ENCODE measurements at regions not wholly inside any gene's neighbourhood (a gene's known extent, or its start where the extent isn't known, plus 50 kb on each side); places are given as distances from the start of the nearest gene placed in this dataset.
A peak's percentile ranks its signal among the peaks of the same experiment; 100 is the strongest.

DNA sequence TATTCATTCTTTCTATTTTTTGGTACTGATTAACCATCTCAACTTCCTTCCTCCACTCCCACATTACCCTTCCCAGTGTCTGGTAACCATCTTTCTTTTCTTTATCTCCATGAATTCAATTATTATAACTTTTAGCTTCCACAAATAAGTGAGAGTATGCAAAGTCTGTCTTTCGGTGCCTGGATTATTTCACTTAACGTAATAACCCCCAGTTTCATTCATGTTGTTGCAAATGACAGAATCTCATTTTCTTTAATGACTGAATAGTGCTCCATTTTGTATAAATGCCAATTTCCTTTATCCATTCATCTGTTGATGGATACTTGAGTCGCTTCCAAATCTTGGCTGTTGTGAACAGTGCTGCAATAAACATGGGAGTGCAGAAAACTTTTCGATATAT is 940.4 kb downstream of the GLUD2 start:
- intact Hi-C loops (cut with DNase I), result no loop called here
- ATAC-seq (no peak), DNase-seq (no peak)
- no peaks in the 10 kb centered on the region for H3K36me3 ChIP-seq
- TF ChIP-seq, protein P1, sequence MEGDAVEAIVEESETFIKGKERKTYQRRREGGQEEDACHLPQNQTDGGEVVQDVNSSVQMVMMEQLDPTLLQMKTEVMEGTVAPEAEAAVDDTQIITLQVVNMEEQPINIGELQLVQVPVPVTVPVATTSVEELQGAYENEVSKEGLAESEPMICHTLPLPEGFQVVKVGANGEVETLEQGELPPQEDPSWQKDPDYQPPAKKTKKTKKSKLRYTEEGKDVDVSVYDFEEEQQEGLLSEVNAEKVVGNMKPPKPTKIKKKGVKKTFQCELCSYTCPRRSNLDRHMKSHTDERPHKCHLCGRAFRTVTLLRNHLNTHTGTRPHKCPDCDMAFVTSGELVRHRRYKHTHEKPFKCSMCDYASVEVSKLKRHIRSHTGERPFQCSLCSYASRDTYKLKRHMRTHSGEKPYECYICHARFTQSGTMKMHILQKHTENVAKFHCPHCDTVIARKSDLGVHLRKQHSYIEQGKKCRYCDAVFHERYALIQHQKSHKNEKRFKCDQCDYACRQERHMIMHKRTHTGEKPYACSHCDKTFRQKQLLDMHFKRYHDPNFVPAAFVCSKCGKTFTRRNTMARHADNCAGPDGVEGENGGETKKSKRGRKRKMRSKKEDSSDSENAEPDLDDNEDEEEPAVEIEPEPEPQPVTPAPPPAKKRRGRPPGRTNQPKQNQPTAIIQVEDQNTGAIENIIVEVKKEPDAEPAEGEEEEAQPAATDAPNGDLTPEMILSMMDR (IDR thresholded peaks at IDR 0.05), result no peak
- no peak for TF ChIP-seq POLR2A (IDR thresholded peaks at IDR 0.05)
- H3K27me3 ChIP-seq, result no peaks in the 10 kb centered on the region
- H3K4me1 ChIP-seq, result no peaks in the 10 kb centered on the region
- H3K9me3 ChIP-seq, result no peaks in the 10 kb centered on the region
- 48% methylated on average over 4 of the region's 4 CpGs for WGBS (ENCODE audit: insufficient coverage, low coverage, low lambda C conversion rate, missing lambda C conversion rate)
- H3K27ac ChIP-seq, result no peak overlapping the region
- H3K4me3 ChIP-seq, result no peak overlapping the region

DNA sequence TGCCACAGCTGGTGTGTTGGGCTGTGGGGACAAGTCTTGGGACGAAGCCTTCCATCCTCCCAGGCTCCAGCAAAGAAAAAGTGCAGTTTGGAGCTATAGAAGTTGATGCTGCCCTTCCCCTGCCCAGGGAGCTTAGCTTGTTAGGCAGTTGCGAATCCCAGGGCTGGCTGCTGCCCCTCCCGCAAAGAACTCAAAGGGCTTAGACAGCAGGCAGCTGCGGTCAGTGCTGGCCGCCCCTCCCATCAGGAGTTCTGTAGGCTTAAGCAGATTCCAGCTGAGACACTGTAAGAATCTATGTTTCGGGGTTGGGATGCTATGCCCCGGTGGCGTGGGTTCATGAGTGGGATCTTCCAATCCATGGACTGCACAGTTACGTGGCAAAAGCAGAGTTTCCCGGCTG is 956.7 kb downstream of the GLUD2 start:
- TF ChIP-seq, protein P1 (IDR thresholded peaks at IDR 0.05), result no peak
- TF ChIP-seq POLR2A (IDR thresholded peaks at IDR 0.05), result no peak
- no peak for ATAC-seq
- Histone ChIP-seq H3K27ac (no peak overlapping the region), H3K9me3 (no peaks in the 10 kb centered on the region), H3K4me3 (no peak overlapping the region), H3K4me1 (no peaks in the 10 kb centered on the region), H3K27me3 (no peaks in the 10 kb centered on the region), H3K36me3 (no peaks in the 10 kb centered on the region)
- peak in 1 of 3 donors; percentile 27 for DNase-seq
- intact Hi-C loops (cut with DNase I), result no loop called here
- WGBS (ENCODE audit: insufficient coverage, low coverage, low lambda C conversion rate, missing lambda C conversion rate), result 50% methylated on average over 2 of the region's 10 CpGs

DNA sequence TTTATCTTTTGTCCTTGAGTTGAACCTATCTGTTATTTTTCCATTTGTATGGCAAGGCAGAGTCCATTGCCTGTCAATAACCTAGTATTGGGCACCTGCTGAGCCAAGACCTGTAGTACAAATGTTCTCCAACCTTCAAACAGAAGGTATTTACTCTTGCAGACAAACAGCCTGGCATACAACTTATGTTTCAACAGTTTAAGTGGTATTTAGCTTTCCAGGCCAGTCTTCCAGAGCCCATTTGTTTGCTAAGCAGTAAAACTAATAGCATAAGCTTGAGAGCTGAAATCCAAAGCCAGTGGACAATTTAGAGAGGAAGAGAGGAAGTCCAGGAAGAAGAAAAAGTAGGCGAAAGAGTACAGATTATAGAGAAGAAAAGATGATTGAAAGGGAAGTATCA is 979.3 kb downstream of the GLUD2 start:
- H3K27me3 ChIP-seq, result no peaks in the 10 kb centered on the region

DNA sequence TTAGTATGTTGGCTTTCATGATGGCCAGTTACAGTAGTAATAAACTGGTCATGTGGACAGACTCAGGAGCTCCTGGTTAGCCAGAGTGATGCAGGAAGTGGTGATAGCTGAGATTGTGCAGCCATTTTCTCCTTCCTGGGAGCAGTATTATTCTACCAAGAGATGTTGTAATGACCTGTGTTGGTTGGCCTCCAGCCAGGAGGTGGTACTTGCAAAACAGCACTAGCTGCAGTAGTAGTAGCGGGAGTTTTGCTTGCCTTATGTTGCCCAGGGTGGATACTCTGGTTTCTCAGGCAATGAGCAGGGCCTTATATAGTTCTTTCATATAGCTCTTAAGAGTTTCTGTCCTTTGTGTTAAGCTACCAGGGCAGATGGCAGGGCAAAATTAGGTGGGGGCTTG is 998.8 kb downstream of the GLUD2 start:
- WGBS (ENCODE audit: insufficient coverage, low coverage, low lambda C conversion rate, missing lambda C conversion rate), result 0% methylated on average over 1 of the region's 1 CpG

More for the DNA sequence above, 979.3 kb downstream of the GLUD2 start:
- Histone ChIP-seq H3K27ac (no peak overlapping the region), H3K9me3 (no peaks in the 10 kb centered on the region), H3K36me3 (no peaks in the 10 kb centered on the region), H3K4me3 (no peak overlapping the region), H3K4me1 (no peaks in the 10 kb centered on the region)
- ATAC-seq (no peak), DNase-seq (no peak)
- WGBS (ENCODE audit: insufficient coverage, low coverage, low lambda C conversion rate, missing lambda C conversion rate), result 42% methylated on average over 1 of the region's 1 CpG
- intact Hi-C loops (cut with DNase I), result no loop called here
- TF ChIP-seq POLR2A (IDR thresholded peaks at IDR 0.05), result no peak
- TF ChIP-seq, protein P1 (IDR thresholded peaks at IDR 0.05), result no peak

More for the DNA sequence above, 998.8 kb downstream of the GLUD2 start:
- H3K9me3 ChIP-seq, result no peaks in the 10 kb centered on the region
- no peak overlapping the region for H3K4me3 ChIP-seq
- no peaks in the 10 kb centered on the region for H3K36me3 ChIP-seq
- TF ChIP-seq, protein P1 (IDR thresholded peaks at IDR 0.05), result no peak
- TF ChIP-seq POLR2A (IDR thresholded peaks at IDR 0.05), result no peak
- ATAC-seq, result no peak
- no peak for DNase-seq
- no peak overlapping the region for H3K27ac ChIP-seq
- no peaks in the 10 kb centered on the region for H3K4me1 ChIP-seq
- intact Hi-C loops (cut with DNase I), result no loop called here
- no peaks in the 10 kb centered on the region for H3K27me3 ChIP-seq
